22Rv1 (cell line): ENCODE measurements at regions not wholly inside any gene's neighbourhood (a gene's known extent, or its start where the extent isn't known, plus 50 kb on each side); places are given as distances from the start of the nearest gene placed in this dataset.

Experiments used
- ZFX ChIP-seq: fragments of 450-650 bp; IDR thresholded peaks from 2 replicates; pipeline ENCODE4 v1.6.1; 2017; ENCODE audit warnings: antibody characterized with exemption, borderline replicate concordance
- TF ChIP-seq, protein P1 (sequence below): fragments of 450-650 bp; IDR thresholded peaks from 2 replicates; pipeline ENCODE4 v1.5.1; 2017; ENCODE audit warnings: mild to moderate bottlenecking

DNA sequence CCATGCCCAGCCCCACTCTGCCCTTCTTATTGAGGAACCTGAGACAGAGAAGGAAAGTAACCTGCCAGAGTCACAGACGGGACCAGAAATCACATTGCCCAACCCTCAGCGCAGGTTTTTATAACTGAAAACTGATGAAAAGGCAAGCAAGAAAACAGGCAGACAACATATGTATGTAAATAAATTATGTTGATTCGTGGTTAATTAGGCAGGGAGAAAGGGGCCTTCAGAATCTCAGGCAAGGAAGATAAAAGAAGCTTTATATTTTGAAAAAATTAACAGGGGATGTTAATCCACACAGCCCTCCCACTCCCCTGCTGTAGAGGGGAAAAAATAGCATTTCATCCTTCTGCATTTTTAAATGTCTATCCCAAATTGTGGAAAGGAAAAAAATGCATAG lies 378.5 kb downstream of the PIK3C3 start:
- TF ChIP-seq, protein P1, sequence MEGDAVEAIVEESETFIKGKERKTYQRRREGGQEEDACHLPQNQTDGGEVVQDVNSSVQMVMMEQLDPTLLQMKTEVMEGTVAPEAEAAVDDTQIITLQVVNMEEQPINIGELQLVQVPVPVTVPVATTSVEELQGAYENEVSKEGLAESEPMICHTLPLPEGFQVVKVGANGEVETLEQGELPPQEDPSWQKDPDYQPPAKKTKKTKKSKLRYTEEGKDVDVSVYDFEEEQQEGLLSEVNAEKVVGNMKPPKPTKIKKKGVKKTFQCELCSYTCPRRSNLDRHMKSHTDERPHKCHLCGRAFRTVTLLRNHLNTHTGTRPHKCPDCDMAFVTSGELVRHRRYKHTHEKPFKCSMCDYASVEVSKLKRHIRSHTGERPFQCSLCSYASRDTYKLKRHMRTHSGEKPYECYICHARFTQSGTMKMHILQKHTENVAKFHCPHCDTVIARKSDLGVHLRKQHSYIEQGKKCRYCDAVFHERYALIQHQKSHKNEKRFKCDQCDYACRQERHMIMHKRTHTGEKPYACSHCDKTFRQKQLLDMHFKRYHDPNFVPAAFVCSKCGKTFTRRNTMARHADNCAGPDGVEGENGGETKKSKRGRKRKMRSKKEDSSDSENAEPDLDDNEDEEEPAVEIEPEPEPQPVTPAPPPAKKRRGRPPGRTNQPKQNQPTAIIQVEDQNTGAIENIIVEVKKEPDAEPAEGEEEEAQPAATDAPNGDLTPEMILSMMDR, result no peak
- no peak for TF ChIP-seq ZFX
